Heart left ventricle (tissue), 16 donors: ENCODE measurements at regions not wholly inside any gene's neighbourhood (a gene's known extent, or its start where the extent isn't known, plus 50 kb on each side); places are given as distances from the start of the nearest gene placed in this dataset.

Experiments
- ATAC-seq, 4 donors: fragments of 200-7000 bp; cut with Tn5 transposase; one replicate each; pipeline ENCODE4 v1.9.1; 2020 to 2022; ENCODE audit warnings: moderate library complexity in 4 of 4, mild to moderate bottlenecking in 3 of 4, moderate number of reproducible peaks in 1 of 4
- DNase-seq, 5 donors: peaks; one replicate each; pipeline ENCODE4 v3.0.0-alpha.2; 2020
- H3K27ac ChIP-seq, 12 donors: fragments of 200-600 bp; sonication (generic) in 4 of 12; one replicate each; pipeline versions ENCODE4 v1.5.0 to v1.8.0; 2016 to 2022; ENCODE audit warnings: mild to moderate bottlenecking in 2 of 12
- H3K27me3 ChIP-seq, 9 donors: fragments of 200-600 bp; sonication (generic) in 2 of 9; one replicate each; pipeline versions ENCODE4 v1.5.1 to v1.8.0; 2016 to 2022; ENCODE audit warnings: mild to moderate bottlenecking in 3 of 9
- H3K36me3 ChIP-seq, 9 donors: fragments of 200-600 bp; sonication (generic) in 2 of 9; one replicate each; pipeline versions ENCODE4 v1.5.0 to v1.8.0; 2018 to 2022; ENCODE audit warnings: mild to moderate bottlenecking in 2 of 9
- H3K4me1 ChIP-seq, 12 donors: fragments of 200-600 bp; sonication (generic) in 4 of 12; one replicate each; pipeline versions ENCODE4 v1.5.0 to v1.8.0; 2016 to 2022; ENCODE audit warnings: mild to moderate bottlenecking in 3 of 12
- H3K4me3 ChIP-seq, 12 donors: fragments of 200-600 bp; sonication (generic) in 4 of 12; one replicate each; pipeline versions ENCODE4 v1.5.0 to v1.8.0; 2017 to 2022; ENCODE audit warnings: mild to moderate bottlenecking in 9 of 12, moderate library complexity in 4 of 12
- H3K9me3 ChIP-seq, 12 donors: fragments of 200-600 bp; sonication (generic) in 4 of 12; one replicate each; pipeline versions ENCODE4 v1.5.0 to v1.8.0; 2016 to 2022; ENCODE audit warnings: mild to moderate bottlenecking in 1 of 12
- CTCF ChIP-seq, 12 donors: fragments of 200-600 bp; sonication (generic) in 4 of 12; IDR thresholded peaks; one replicate each; pipeline versions ENCODE4 v1.5.0 to v1.8.0; 2018 to 2022; ENCODE audit warnings: antibody characterized with exemption in 12 of 12, mild to moderate bottlenecking in 5 of 12
- POLR2A ChIP-seq, 2 donors: fragments of 450-650 bp; IDR thresholded peaks; one replicate each; pipeline ENCODE4 v1.6.1; 2017; ENCODE audit warnings: antibody characterized with exemption in 2 of 2, mild to moderate bottlenecking in 2 of 2, moderate library complexity in 2 of 2
- WGBS, 4 donors: extraction: QIAGEN DNeasy Blood & Tissue Kit in 2 of 4; methylation state at CpG; one replicate each; pipeline versions ENCODE4 v1.1.5 to v1.1.7; 2013 to 2018; 5-methylcytosine and 5-hydroxymethylcytosine counted together
- intact Hi-C, 10 donors: fragments of 100-400 bp; cut with DNase I; formaldehyde crosslinking; loops; one replicate each; pipeline versions ENCODE4 v1.11.1 to v1.14.2; 2022
- donor health status: ischemic (EF 13 %, LVEDD 7.1; RV severe dilation, severe dysfunction).
- donor health status: healthy with polysubstance abuse.
- donor health status: DM: no; HTN: yes; CAD: no.
- donor health status: DM: no; HTN: no; CAD: no.
- donor health status: ischemic (EF 25% LVEDD 6.9; RV normal size, moderate dysfunction).
- donor health status: ischemic (EF 25% LVEDD 5.7; RV mildly dilated, moderate dysfunction).
- donor health status: healthy.
- donor health status: DM: yes; HTN: yes; CAD: no.
- donor health status: ischemic (EF 35%, LVEDD 5.7; RV mildly dilated, moderate dysfunction).
- donor health status: nonischemic (EF 11% LVEDD 7.7; RV severe dilation, severe dysfunction).
- donor health status: DM: yes; HTN: yes; CAD: no.
- donor health status: PGD.
- donor health status: ischemic (EF 29% LVEDD 5.4; RV normal size, mild dysfunction).
- donor health status: nonischemic (EF 23%, LVEDD 6.1; RV moderate dilation, normal function).

GRCh38 chr2:2960441-2961133 is 417.0 kb downstream of the EIPR1 start:
- WGBS, 4 donors: 63 to 70% (median 67%) methylated on average over 17 of the region's 17 CpGs
- Histone ChIP-seq H3K27me3 (no peaks in the 10 kb centered on the region), H3K36me3 (no peaks in the 10 kb centered on the region), H3K4me1 (no peaks in the 10 kb centered on the region), H3K27ac (no peak overlapping the region), H3K4me3 (no peak overlapping the region), H3K9me3 (peaks cover 0 to 14% (median 0%) of the 10 kb centered on the region in 12 donors)
- no peak for ATAC-seq
- intact Hi-C loops: no loop called here
- TF ChIP-seq POLR2A (IDR thresholded peaks at IDR 0.05) (no peak), CTCF (IDR thresholded peaks at IDR 0.05) (no peak)
- no peak for DNase-seq

GRCh38 chr2:2950403-2950952 is 427.1 kb downstream of the EIPR1 start:
- no peak for ATAC-seq
- Histone ChIP-seq H3K4me3 (no peak overlapping the region), H3K36me3 (no peaks in the 10 kb centered on the region), H3K27ac (no peak overlapping the region), H3K9me3 (peaks cover 0 to 9% (median 0%) of the 10 kb centered on the region in 12 donors), H3K27me3 (no peaks in the 10 kb centered on the region), H3K4me1 (no peaks in the 10 kb centered on the region)
- TF ChIP-seq POLR2A (IDR thresholded peaks at IDR 0.05) (no peak), CTCF (IDR thresholded peaks at IDR 0.05) (no peak)
- intact Hi-C loops: no loop called here
- 71 to 74% (median 71%) methylated on average over 11 of the region's 11 CpGs for WGBS, 4 donors
- no peak for DNase-seq

GRCh38 chr2:2947406-2947805 is 430.2 kb downstream of the EIPR1 start:
- Histone ChIP-seq H3K4me1 (no peaks in the 10 kb centered on the region), H3K36me3 (no peaks in the 10 kb centered on the region), H3K9me3 (peaks cover 0 to 17% (median 4%) of the 10 kb centered on the region in 12 donors), H3K27me3 (no peaks in the 10 kb centered on the region), H3K27ac (no peak overlapping the region), H3K4me3 (no peak overlapping the region)
- intact Hi-C loops: no loop called here
- ATAC-seq (no peak), DNase-seq (no peak)
- TF ChIP-seq POLR2A (IDR thresholded peaks at IDR 0.05) (no peak), CTCF (IDR thresholded peaks at IDR 0.05) (no peak)

DNA sequence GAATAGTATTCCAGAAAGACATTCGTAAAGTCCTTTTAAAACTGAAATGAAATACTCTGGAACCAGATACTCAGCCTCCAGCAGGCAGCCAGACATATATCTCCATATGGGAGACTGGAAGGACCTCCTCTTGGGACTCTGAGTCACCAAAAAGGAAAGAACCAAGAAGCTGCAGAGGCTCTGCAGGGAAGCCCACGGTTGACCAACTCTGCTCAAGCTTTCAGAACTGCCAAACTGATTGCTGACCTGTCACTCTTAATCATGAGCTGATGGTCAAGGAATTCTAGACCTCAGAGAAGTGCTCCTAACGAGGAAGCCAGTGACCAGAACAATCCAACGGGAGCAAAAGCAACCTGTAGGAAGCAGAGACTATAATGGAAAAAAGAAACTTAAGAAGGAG is 434.7 kb downstream of the EIPR1 start:
- no peaks in the 10 kb centered on the region for H3K4me1 ChIP-seq
- H3K27ac ChIP-seq: no peak overlapping the region
- ATAC-seq (no peak), DNase-seq (no peak)
- H3K36me3 ChIP-seq: no peaks in the 10 kb centered on the region
- intact Hi-C loops: no loop called here
- no peak overlapping the region for H3K4me3 ChIP-seq
- peaks cover 0 to 17% (median 4%) of the 10 kb centered on the region in 12 donors for H3K9me3 ChIP-seq
- 49 to 55% (median 52%) methylated on average over 4 of the region's 4 CpGs for WGBS, 4 donors
- TF ChIP-seq POLR2A (IDR thresholded peaks at IDR 0.05) (no peak), CTCF (IDR thresholded peaks at IDR 0.05) (no peak)
- H3K27me3 ChIP-seq: peaks cover 0 to 13% (median 0%) of the 10 kb centered on the region in 9 donors
